OCI-LY7 (cell line): ENCODE measurements at regions not wholly inside any gene's neighbourhood (a gene's known extent, or its start where the extent isn't known, plus 50 kb on each side); places are given as distances from the start of the nearest gene placed in this dataset.

Experiments used
- EZH2phosphoT487 ChIP-seq: fragments of 200-600 bp; sonication (generic); IDR thresholded peaks from 2 replicates; pipeline ENCODE4 v1.6.1; 2018; ENCODE audit warnings: low read depth, borderline replicate concordance, mild to moderate bottlenecking, mixed run types, antibody characterized with exemption, low read length, moderate library complexity, mixed read lengths
- TF ChIP-seq, protein P1 (sequence below): fragments of 200-600 bp; sonication (generic); conservative IDR thresholded peaks from 2 replicates; pipeline ENCODE4 v1.5.1; 2014; ENCODE audit warnings: mild to moderate bottlenecking, antibody characterized with exemption, low read length, moderate library complexity, mixed read lengths

GRCh38 chr1:162924179-162924578 lies 63.2 kb upstream of the CCDC190 start:
- TF ChIP-seq, protein P1, sequence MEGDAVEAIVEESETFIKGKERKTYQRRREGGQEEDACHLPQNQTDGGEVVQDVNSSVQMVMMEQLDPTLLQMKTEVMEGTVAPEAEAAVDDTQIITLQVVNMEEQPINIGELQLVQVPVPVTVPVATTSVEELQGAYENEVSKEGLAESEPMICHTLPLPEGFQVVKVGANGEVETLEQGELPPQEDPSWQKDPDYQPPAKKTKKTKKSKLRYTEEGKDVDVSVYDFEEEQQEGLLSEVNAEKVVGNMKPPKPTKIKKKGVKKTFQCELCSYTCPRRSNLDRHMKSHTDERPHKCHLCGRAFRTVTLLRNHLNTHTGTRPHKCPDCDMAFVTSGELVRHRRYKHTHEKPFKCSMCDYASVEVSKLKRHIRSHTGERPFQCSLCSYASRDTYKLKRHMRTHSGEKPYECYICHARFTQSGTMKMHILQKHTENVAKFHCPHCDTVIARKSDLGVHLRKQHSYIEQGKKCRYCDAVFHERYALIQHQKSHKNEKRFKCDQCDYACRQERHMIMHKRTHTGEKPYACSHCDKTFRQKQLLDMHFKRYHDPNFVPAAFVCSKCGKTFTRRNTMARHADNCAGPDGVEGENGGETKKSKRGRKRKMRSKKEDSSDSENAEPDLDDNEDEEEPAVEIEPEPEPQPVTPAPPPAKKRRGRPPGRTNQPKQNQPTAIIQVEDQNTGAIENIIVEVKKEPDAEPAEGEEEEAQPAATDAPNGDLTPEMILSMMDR: no peak
- no peak for TF ChIP-seq EZH2phosphoT487
